AG09319 (cell line): ENCODE measurements at regions not wholly inside any gene's neighbourhood (a gene's known extent, or its start where the extent isn't known, plus 50 kb on each side); places are given as distances from the start of the nearest gene placed in this dataset.

Source experiments
- DNase-seq: peaks from one replicate; pipeline ENCODE4 v3.0.0-alpha.2; 2010; ENCODE audit warnings: low read depth; ENCODE audit errors: extremely low read depth
- TF ChIP-seq, protein P1 (sequence below): IDR thresholded peaks from 2 replicates; pipeline ENCODE4 v1.5.1; 2011; ENCODE audit warnings: low read depth, mild to moderate bottlenecking, inconsistent platforms, low read length, moderate library complexity

DNA sequence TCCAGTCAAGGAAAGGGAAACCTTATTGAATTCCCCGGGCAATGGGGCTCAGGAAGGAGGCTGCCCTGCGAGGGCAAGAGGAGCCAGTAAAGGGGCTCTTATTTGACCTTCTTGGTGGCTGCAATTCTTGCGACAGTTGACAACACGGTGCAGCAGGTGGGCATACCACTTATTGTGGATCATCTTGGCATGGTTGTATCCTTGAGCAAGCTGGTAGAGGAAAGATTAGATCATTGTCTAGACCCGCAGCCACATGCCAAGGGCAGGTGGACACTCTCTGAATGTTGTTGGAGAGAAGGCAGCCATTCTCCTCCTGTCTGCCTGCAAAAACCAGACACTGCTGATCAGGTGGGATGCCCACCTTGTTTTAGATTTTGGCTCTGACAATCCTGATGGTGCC, 170.2 kb upstream of the CHST9 start:
- no peak for DNase-seq
- TF ChIP-seq, protein P1, sequence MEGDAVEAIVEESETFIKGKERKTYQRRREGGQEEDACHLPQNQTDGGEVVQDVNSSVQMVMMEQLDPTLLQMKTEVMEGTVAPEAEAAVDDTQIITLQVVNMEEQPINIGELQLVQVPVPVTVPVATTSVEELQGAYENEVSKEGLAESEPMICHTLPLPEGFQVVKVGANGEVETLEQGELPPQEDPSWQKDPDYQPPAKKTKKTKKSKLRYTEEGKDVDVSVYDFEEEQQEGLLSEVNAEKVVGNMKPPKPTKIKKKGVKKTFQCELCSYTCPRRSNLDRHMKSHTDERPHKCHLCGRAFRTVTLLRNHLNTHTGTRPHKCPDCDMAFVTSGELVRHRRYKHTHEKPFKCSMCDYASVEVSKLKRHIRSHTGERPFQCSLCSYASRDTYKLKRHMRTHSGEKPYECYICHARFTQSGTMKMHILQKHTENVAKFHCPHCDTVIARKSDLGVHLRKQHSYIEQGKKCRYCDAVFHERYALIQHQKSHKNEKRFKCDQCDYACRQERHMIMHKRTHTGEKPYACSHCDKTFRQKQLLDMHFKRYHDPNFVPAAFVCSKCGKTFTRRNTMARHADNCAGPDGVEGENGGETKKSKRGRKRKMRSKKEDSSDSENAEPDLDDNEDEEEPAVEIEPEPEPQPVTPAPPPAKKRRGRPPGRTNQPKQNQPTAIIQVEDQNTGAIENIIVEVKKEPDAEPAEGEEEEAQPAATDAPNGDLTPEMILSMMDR: no peak

DNA sequence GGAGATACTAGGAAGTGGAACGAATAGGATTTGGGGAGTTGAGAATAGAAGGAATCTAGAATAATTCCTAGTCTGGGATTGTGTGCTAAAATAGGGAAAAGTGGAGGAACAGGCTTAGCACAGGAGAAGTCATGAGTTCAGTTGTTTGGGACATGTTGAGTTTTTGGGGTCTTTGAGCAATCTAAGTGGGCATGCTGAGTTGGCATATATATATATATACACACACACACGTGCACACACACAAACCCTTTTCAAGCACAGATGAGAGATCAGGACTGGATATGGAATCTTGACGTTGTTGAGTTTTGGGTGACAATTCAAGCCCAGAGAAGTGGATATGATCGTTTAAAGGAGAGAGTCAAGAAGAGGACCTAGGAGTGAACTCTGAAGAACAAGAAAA, 168.2 kb upstream of the CHST9 start:
- TF ChIP-seq, protein P1: no peak
- no peak for DNase-seq

DNA sequence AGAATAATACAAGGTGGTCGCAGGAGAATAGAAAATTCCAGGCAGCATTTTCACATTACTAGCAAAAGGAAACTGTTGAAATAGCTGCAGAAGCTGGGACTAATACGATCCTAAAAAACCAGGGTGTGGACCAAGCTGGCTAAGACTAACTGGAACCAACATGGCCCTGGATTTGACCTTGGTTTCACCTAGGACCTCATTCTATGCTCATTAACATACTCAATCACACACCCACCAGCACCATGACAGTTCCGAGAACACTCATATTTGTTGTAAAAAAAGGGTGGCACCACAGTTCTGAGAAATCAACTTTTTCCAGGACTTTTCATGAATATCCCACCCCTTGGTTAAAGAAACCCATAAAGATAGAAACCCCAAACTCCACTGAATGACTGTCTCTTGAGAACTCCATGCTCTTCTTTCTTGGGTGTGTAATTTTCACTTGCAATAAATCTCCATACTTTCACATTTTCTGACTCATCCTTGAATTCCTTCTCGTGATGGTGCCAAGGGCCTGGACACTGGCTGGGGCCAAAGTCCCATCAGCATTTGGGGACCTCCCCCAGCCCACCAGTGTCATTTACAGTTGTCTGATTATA, 164.3 kb upstream of the CHST9 start:
- TF ChIP-seq, protein P1: no peak
- DNase-seq: no peak

DNA sequence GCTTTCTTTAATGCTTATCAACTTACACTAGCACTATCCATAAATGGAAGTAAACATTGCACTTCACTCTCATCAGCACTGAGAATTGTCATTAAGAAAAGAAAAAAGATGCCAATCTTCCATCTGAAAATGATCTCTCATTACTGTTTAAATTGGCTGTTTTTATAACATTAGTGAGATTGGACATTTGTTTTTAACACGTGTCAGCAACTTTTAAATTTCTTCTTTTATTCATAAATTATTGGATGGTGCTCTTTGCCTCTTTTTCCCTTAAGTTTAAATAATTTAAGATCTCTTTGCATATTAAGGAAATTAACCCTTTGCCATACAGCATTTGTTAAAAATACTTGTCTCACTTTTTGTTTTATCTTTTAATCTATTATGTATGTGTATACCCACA, 146.5 kb upstream of the CHST9 start:
- TF ChIP-seq, protein P1: no peak
- DNase-seq: no peak

DNA sequence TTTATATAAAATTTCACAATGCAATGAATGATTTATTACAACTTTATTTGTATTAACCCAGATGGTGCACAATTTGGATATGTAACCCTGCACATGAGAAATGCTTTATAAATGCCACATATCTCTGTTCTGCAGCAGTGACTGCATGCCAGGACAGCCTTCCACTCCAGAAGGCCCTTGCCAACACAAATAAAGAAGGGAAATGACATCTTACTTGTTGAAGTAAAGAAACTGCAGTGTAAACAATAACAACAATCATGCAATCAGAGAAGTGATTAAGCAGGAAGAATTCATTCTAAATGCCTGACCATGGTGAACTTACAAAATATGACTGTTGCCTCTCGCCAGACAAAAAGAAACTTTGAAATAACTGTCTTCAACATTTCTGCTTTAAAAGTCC, 129.9 kb upstream of the CHST9 start:
- no peak for DNase-seq
- TF ChIP-seq, protein P1: no peak

DNA sequence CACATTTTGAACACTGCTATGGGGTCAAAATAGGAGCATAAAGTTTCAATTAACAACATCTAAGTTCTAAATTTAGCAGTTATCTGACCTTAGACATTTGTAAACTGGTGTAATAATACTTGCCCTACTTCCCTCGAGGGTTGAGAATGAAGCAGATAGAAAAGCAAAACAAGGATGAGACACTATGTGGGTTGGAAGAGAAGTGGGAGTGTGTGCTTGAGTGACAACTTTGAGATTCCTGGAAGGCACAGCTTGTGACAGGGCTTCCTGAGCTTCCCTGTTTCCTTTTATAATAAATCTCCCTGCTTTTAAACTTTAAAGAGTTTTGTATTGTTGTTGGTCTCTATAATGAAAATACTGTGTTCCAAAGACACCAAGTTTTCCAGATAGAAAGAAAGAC, 128.6 kb upstream of the CHST9 start:
- TF ChIP-seq, protein P1: no peak
- no peak for DNase-seq

DNA sequence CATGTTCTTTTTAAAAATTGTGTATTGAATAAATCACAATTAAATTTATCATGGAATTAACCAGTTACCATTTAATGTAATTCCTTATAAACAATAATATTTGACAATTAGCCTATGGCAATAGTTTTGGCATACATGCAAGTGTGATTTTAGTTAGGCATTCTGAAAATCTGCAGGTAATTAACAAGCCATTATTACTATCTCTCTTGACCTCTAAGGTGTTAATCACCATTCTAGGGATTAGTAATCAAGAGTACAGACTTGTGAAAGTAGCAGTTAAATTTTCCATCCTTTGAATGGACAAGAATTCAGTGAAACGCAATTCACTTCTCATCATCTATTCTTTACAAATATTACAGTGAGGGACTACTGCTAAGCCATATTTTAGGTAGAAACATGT, 127.7 kb upstream of the CHST9 start:
- DNase-seq: no peak
- TF ChIP-seq, protein P1: no peak
